Heart left ventricle (tissue), 16 donors: ENCODE measurements at regions not wholly inside any gene's neighbourhood (a gene's known extent, or its start where the extent isn't known, plus 50 kb on each side); places are given as distances from the start of the nearest gene placed in this dataset.

Experiments used
- ATAC-seq, 4 donors: fragments of 200-7000 bp; cut with Tn5 transposase; one replicate each; pipeline ENCODE4 v1.9.1; 2020 to 2022; ENCODE audit warnings: moderate library complexity in 4 of 4, mild to moderate bottlenecking in 3 of 4, moderate number of reproducible peaks in 1 of 4
- DNase-seq, 5 donors: peaks; one replicate each; pipeline ENCODE4 v3.0.0-alpha.2; 2020
- H3K27ac ChIP-seq, 12 donors: fragments of 200-600 bp; sonication (generic) in 4 of 12; one replicate each; pipeline versions ENCODE4 v1.5.0 to v1.8.0; 2016 to 2022; ENCODE audit warnings: mild to moderate bottlenecking in 2 of 12
- H3K27me3 ChIP-seq, 9 donors: fragments of 200-600 bp; sonication (generic) in 2 of 9; one replicate each; pipeline versions ENCODE4 v1.5.1 to v1.8.0; 2016 to 2022; ENCODE audit warnings: mild to moderate bottlenecking in 3 of 9
- H3K36me3 ChIP-seq, 9 donors: fragments of 200-600 bp; sonication (generic) in 2 of 9; one replicate each; pipeline versions ENCODE4 v1.5.0 to v1.8.0; 2018 to 2022; ENCODE audit warnings: mild to moderate bottlenecking in 2 of 9
- H3K4me1 ChIP-seq, 12 donors: fragments of 200-600 bp; sonication (generic) in 4 of 12; one replicate each; pipeline versions ENCODE4 v1.5.0 to v1.8.0; 2016 to 2022; ENCODE audit warnings: mild to moderate bottlenecking in 3 of 12
- H3K4me3 ChIP-seq, 12 donors: fragments of 200-600 bp; sonication (generic) in 4 of 12; one replicate each; pipeline versions ENCODE4 v1.5.0 to v1.8.0; 2017 to 2022; ENCODE audit warnings: mild to moderate bottlenecking in 9 of 12, moderate library complexity in 4 of 12
- H3K9me3 ChIP-seq, 12 donors: fragments of 200-600 bp; sonication (generic) in 4 of 12; one replicate each; pipeline versions ENCODE4 v1.5.0 to v1.8.0; 2016 to 2022; ENCODE audit warnings: mild to moderate bottlenecking in 1 of 12
- CTCF ChIP-seq, 12 donors: fragments of 200-600 bp; sonication (generic) in 4 of 12; IDR thresholded peaks; one replicate each; pipeline versions ENCODE4 v1.5.0 to v1.8.0; 2018 to 2022; ENCODE audit warnings: antibody characterized with exemption in 12 of 12, mild to moderate bottlenecking in 5 of 12
- POLR2A ChIP-seq, 2 donors: fragments of 450-650 bp; IDR thresholded peaks; one replicate each; pipeline ENCODE4 v1.6.1; 2017; ENCODE audit warnings: antibody characterized with exemption in 2 of 2, mild to moderate bottlenecking in 2 of 2, moderate library complexity in 2 of 2
- WGBS, 4 donors: extraction: QIAGEN DNeasy Blood & Tissue Kit in 2 of 4; methylation state at CpG; one replicate each; pipeline versions ENCODE4 v1.1.5 to v1.1.7; 2013 to 2018; 5-methylcytosine and 5-hydroxymethylcytosine counted together
- intact Hi-C, 10 donors: fragments of 100-400 bp; cut with DNase I; formaldehyde crosslinking; loops; one replicate each; pipeline versions ENCODE4 v1.11.1 to v1.14.2; 2022
- donor health status: ischemic (EF 13 %, LVEDD 7.1; RV severe dilation, severe dysfunction).
- donor health status: healthy with polysubstance abuse.
- donor health status: DM: no; HTN: yes; CAD: no.
- donor health status: DM: no; HTN: no; CAD: no.
- donor health status: ischemic (EF 25% LVEDD 6.9; RV normal size, moderate dysfunction).
- donor health status: ischemic (EF 25% LVEDD 5.7; RV mildly dilated, moderate dysfunction).
- donor health status: healthy.
- donor health status: DM: yes; HTN: yes; CAD: no.
- donor health status: ischemic (EF 35%, LVEDD 5.7; RV mildly dilated, moderate dysfunction).
- donor health status: nonischemic (EF 11% LVEDD 7.7; RV severe dilation, severe dysfunction).
- donor health status: DM: yes; HTN: yes; CAD: no.
- donor health status: PGD.
- donor health status: ischemic (EF 29% LVEDD 5.4; RV normal size, mild dysfunction).
- donor health status: nonischemic (EF 23%, LVEDD 6.1; RV moderate dilation, normal function).

GRCh38 chr3:25212736-25213135 is 215.3 kb upstream of the RARB start:
- DNase-seq = no peak
- no peaks in the 10 kb centered on the region for H3K4me1 ChIP-seq
- no peaks in the 10 kb centered on the region for H3K27me3 ChIP-seq
- peaks cover 0 to 4% (median 0%) of the 10 kb centered on the region in 12 donors for H3K9me3 ChIP-seq
- H3K36me3 ChIP-seq = no peaks in the 10 kb centered on the region
- WGBS, 4 donors = 91 to 95% (median 93%) methylated on average over 7 of the region's 7 CpGs
- H3K27ac ChIP-seq = no peak overlapping the region
- intact Hi-C loops = no loop called here
- no peak overlapping the region for H3K4me3 ChIP-seq
- TF ChIP-seq CTCF (IDR thresholded peaks at IDR 0.05) = no peak
- no peak for TF ChIP-seq POLR2A (IDR thresholded peaks at IDR 0.05)
- ATAC-seq = no peak

GRCh38 chr3:25214034-25214433 is 214.0 kb upstream of the RARB start:
- whole genome bisulfite sequencing, 4 donors = 78 to 89% (median 85%) methylated on average over 2 of the region's 2 CpGs
- intact Hi-C loops = no loop called here

GRCh38 chr3:25218362-25218761 is 209.7 kb upstream of the RARB start:
- intact Hi-C loops = no loop called here
- no peak for DNase-seq
- Histone ChIP-seq H3K36me3 (no peaks in the 10 kb centered on the region), H3K9me3 (no peaks in the 10 kb centered on the region), H3K4me1 (no peaks in the 10 kb centered on the region), H3K27ac (no peak overlapping the region), H3K4me3 (no peak overlapping the region), H3K27me3 (no peaks in the 10 kb centered on the region)
- ATAC-seq = no peak
- no peak for TF ChIP-seq CTCF (IDR thresholded peaks at IDR 0.05)
- no peak for TF ChIP-seq POLR2A (IDR thresholded peaks at IDR 0.05)

More at GRCh38 chr3:25214034-25214433, 214.0 kb upstream of the RARB start:
- DNase-seq (no peak), ATAC-seq (no peak)
- TF ChIP-seq POLR2A (IDR thresholded peaks at IDR 0.05) (no peak), CTCF (IDR thresholded peaks at IDR 0.05) (no peak)
- Histone ChIP-seq H3K4me3 (no peak overlapping the region), H3K4me1 (no peaks in the 10 kb centered on the region), H3K36me3 (no peaks in the 10 kb centered on the region), H3K27ac (no peak overlapping the region), H3K27me3 (no peaks in the 10 kb centered on the region), H3K9me3 (peaks cover 0 to 4% (median 0%) of the 10 kb centered on the region in 12 donors)

GRCh38 chr3:25226747-25227146 is 201.3 kb upstream of the RARB start:
- Histone ChIP-seq H3K4me1 (no peaks in the 10 kb centered on the region), H3K4me3 (no peak overlapping the region), H3K9me3 (no peaks in the 10 kb centered on the region), H3K27me3 (no peaks in the 10 kb centered on the region), H3K27ac (no peak overlapping the region), H3K36me3 (no peaks in the 10 kb centered on the region)
- ATAC-seq (no peak), DNase-seq (no peak)
- TF ChIP-seq CTCF (IDR thresholded peaks at IDR 0.05) = no peak
- TF ChIP-seq POLR2A (IDR thresholded peaks at IDR 0.05) = no peak
- 71 to 92% (median 84%) methylated on average over 1 of the region's 1 CpG for WGBS, 4 donors
- intact Hi-C loops = no loop called here
